ENCODE measurements at regions not wholly inside any gene's neighbourhood (a gene's known extent, or its start where the extent isn't known, plus 50 kb on each side); places are given as distances from the start of the nearest gene placed in this dataset.
A peak's percentile ranks its signal among the peaks of the same experiment; 100 is the strongest.

GRCh38 chr17:71330099-71330375 lies 790.8 kb upstream of the SOX9 start:
- Mint-ChIP-seq H3K36me3 (no peaks in the 10 kb centered on the region), H3K27ac (no peak overlapping the region), H3K9me3 (peaks cover under 1 to 7% (median 6%) of the 10 kb centered on the region in 3 donors), H3K27me3 (no peaks in the 10 kb centered on the region), H3K4me1 (no peaks in the 10 kb centered on the region), H3K4me3 (peak overlapping the region in 1 of 4 donors; percentile 11)

GRCh38 chr17:71331754-71332325 lies 789.0 kb upstream of the SOX9 start:
- Mint-ChIP-seq H3K27me3 (no peaks in the 10 kb centered on the region), H3K4me3 (no peak overlapping the region), H3K36me3 (no peaks in the 10 kb centered on the region), H3K4me1 (no peaks in the 10 kb centered on the region), H3K9me3 (peaks cover 3 to 10% (median 3%) of the 10 kb centered on the region in 3 donors), H3K27ac (no peak overlapping the region)

GRCh38 chr17:71334048-71334751 lies 786.6 kb upstream of the SOX9 start:
- H3K27me3 Mint-ChIP-seq = no peaks in the 10 kb centered on the region
- peaks cover 3 to 6% (median 3%) of the 10 kb centered on the region in 3 donors for H3K9me3 Mint-ChIP-seq
- H3K36me3 Mint-ChIP-seq = no peaks in the 10 kb centered on the region
- no peak overlapping the region for H3K4me3 Mint-ChIP-seq
- no peaks in the 10 kb centered on the region for H3K4me1 Mint-ChIP-seq
- no peak overlapping the region for H3K27ac Mint-ChIP-seq

DNA sequence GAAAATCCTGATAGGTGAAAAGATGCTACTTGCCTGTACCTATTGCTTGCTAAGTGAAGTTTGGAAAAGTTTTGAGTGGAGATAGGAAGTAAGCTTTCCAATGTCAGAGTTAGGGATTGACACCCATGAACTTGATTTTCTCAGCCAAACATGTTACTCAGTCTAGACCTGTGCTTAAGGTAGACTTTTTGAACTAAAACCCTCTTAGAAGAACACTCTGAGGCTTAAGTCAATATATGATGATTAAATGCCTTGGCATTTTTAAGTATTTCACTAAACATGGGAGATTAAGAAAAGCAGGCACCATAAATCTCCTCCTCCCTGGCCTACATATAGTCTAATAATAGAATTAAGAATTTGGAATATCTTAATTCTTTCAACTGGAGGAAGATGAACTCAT lies 785.6 kb upstream of the SOX9 start:
- Mint-ChIP-seq H3K4me3 (no peak overlapping the region), H3K36me3 (no peaks in the 10 kb centered on the region), H3K27ac (no peak overlapping the region), H3K9me3 (peaks cover 0 to 6% (median 3%) of the 10 kb centered on the region in 3 donors), H3K4me1 (no peaks in the 10 kb centered on the region), H3K27me3 (no peaks in the 10 kb centered on the region)

DNA sequence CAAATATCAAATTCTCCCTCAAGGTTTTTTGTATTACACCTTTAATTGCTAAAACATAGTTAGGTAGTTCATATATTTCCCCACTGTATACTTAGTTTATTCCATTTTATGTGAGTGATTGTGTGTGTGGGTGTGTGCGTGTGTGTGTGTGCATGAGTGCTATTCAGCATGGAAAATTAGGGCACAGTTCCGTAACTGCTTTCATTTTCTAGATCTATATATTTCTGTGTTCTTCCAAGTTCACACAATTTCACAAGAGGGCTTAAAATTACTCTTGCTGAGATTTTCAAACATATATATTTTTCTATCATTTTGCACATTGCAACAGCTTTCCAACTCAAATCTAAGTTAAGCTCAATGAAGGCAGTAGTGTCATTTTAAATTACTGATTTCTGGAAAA lies 782.9 kb upstream of the SOX9 start:
- no peaks in the 10 kb centered on the region for H3K27me3 Mint-ChIP-seq
- H3K9me3 Mint-ChIP-seq = peaks cover 0 to 8% (median 3%) of the 10 kb centered on the region in 3 donors
- no peak overlapping the region for H3K4me3 Mint-ChIP-seq
- no peak overlapping the region for H3K27ac Mint-ChIP-seq
- no peaks in the 10 kb centered on the region for H3K36me3 Mint-ChIP-seq
- H3K4me1 Mint-ChIP-seq = no peaks in the 10 kb centered on the region

DNA sequence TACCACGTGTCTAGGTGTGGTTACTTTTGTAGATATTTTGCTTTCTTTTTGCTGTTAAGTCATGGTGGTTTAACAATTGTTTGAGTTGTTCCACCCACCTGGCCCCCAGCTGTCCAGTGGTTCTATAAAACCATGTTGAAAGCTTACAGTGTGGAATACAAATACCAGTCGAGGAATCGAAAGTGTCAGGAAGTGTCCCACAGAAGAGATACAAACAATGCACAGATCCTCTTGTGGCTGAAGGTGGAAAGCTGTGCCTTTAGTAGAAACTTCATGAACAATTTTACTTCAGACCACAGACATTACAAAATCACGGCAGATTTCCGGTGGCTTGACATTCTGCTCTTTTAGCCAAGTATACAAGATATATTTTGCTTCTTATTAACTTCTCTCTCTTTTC lies 782.4 kb upstream of the SOX9 start:
- H3K9me3 Mint-ChIP-seq = peaks cover 0 to 8% (median 3%) of the 10 kb centered on the region in 3 donors
- H3K27me3 Mint-ChIP-seq = no peaks in the 10 kb centered on the region
- no peaks in the 10 kb centered on the region for H3K4me1 Mint-ChIP-seq
- H3K27ac Mint-ChIP-seq = no peak overlapping the region
- no peak overlapping the region for H3K4me3 Mint-ChIP-seq
- H3K36me3 Mint-ChIP-seq = no peaks in the 10 kb centered on the region

DNA sequence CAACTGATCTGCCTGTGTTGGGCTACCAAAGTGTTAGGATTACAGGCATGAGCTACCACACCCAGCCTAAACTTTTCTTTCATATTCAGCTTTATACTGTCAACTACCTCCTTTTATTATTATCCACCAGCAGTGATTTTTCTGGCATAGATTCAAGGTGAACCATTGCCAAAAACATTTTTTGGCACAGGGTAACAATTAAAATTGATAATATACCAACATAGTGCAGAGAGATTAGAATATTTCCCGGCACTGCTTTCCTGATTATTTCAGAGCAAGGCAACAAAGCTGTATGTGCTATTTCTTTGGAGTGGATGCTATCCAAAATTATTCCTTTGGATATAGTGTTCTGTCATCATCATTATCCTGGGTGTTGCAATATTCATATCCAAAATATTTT lies 781.6 kb upstream of the SOX9 start:
- Mint-ChIP-seq H3K4me1 (no peaks in the 10 kb centered on the region), H3K27me3 (no peaks in the 10 kb centered on the region), H3K27ac (no peak overlapping the region), H3K4me3 (no peak overlapping the region), H3K36me3 (no peaks in the 10 kb centered on the region), H3K9me3 (peaks cover 0 to 8% (median 3%) of the 10 kb centered on the region in 3 donors)

DNA sequence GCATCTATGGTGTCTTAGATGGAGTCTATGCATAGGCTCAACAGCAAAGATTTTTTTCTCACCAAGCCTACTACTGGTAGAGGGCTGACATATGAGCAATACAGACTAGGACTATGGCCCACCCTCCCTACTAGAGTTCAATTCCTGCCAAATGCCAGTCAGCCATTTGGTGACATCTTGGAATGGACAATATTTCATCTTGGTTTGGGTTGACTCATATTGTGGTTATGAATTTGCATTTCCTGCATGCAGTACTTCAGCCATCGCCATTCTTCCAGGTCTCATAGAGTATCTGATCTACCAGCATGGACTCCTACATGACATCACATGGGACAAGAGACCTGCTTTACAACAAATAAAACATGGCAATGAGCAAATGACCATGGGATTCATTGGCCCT lies 778.1 kb upstream of the SOX9 start:
- peaks cover 2 to 5% (median 5%) of the 10 kb centered on the region in 3 donors for H3K9me3 Mint-ChIP-seq
- no peak overlapping the region for H3K27ac Mint-ChIP-seq
- no peak overlapping the region for H3K4me3 Mint-ChIP-seq
- no peaks in the 10 kb centered on the region for H3K4me1 Mint-ChIP-seq
- no peaks in the 10 kb centered on the region for H3K27me3 Mint-ChIP-seq
- no peaks in the 10 kb centered on the region for H3K36me3 Mint-ChIP-seq

DNA sequence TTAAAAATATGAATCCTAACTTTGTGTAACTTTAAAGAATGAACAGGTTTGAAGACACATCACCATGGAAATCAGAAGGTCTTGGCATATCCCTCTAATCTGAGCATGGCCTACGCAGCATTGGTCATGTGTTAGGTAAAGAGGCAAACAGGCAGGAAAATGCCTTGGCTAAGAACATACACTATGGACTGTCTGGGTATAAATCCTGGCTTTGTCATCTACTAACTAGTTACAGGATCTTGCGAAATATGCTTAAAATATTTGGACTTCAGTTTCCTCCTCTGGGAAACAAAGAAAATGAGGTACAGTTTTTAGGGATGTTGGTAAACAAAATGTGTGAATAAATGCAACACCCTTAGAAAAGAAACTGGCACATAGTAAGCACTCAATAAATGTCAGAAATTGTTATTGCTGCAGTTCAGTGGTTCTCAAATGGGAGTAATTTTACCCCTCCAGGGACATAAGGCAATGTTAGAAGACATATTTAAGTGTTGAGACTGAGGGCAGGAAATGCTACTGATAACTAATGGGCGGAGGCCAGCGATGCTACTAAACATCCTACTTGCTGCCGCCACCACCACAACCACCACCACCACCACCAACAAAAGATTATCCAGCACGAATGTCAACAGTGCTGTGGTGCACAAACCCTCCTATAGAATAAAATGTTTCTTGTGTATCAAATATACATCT lies 770.8 kb upstream of the SOX9 start:
- Mint-ChIP-seq H3K4me3 (no peak overlapping the region), H3K27ac (no peak overlapping the region), H3K36me3 (no peaks in the 10 kb centered on the region), H3K27me3 (no peaks in the 10 kb centered on the region), H3K9me3 (peaks cover 5 to 11% (median 10%) of the 10 kb centered on the region in 3 donors), H3K4me1 (no peaks in the 10 kb centered on the region)

DNA sequence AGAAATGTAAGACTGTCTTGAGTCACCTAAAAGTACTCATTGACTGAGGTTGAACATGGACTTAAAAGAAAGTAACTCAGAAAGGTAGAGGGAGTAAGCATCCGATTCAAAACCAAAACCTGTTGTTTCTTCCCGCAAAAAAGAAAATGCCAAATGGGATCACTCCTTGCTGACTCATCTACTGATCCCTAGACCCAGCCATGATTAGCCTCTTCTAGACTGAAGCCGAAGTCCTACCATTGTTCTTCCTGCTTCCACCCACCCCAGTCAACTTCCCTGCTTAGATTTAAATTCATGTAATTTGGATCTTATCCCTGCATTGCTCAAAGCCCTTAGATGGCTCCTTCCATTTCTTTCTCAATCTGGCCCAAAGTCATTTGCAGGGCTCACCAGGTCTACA lies 760.5 kb upstream of the SOX9 start:
- Mint-ChIP-seq H3K27ac (no peak overlapping the region), H3K36me3 (no peaks in the 10 kb centered on the region), H3K4me1 (no peaks in the 10 kb centered on the region), H3K9me3 (peaks cover 0 to 15% (median 15%) of the 10 kb centered on the region in 3 donors), H3K27me3 (no peaks in the 10 kb centered on the region), H3K4me3 (no peak overlapping the region)

DNA sequence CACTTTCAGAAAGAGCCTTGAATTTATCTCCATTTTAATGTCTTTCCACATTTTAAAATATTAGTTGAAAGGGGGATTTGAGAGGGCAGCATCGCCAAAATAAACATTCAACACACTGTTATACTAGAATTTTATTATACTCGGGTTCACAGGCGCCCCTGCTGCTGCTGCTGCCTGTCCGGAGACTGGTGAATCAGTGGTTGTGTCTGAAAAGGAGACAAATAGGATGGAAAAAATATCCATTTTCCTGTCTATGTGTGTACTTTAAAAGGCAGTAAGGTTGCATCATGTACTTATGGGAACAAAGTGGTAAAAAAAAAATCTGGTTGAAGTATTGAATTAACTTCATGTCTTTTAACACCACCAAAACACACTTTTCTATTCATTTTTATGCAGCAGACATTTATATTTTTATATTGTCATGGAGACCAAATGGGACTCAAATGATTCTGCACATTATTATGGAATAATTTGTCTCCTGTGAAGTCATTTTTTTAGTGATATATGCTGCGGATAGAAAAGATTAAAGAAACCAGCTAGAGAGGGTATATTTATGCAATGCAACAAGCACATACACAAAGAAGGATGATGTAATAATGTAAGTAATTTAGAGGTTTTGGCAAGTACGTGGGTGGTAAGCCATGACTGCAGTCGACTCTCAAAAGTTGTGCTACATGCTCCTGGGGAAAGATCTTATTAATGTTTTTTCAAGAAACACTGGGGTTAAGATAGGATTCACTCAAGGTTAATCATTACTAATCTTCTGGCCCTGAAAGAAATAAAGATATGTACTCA lies 759.0 kb upstream of the SOX9 start:
- Mint-ChIP-seq H3K9me3 (peaks cover 0 to 15% (median 15%) of the 10 kb centered on the region in 3 donors), H3K27ac (no peak overlapping the region), H3K4me3 (no peak overlapping the region), H3K4me1 (no peaks in the 10 kb centered on the region), H3K36me3 (no peaks in the 10 kb centered on the region), H3K27me3 (no peaks in the 10 kb centered on the region)

GRCh38 chr17:71363661-71364060 lies 757.2 kb upstream of the SOX9 start:
- Mint-ChIP-seq H3K9me3 (peaks cover 0 to 15% (median 14%) of the 10 kb centered on the region in 3 donors), H3K27me3 (no peaks in the 10 kb centered on the region), H3K4me1 (no peaks in the 10 kb centered on the region), H3K27ac (no peak overlapping the region), H3K4me3 (no peak overlapping the region), H3K36me3 (no peaks in the 10 kb centered on the region)

- Mint-ChIP-seq H3K9me3 (peaks cover 0 to 7% (median 2%) of the 10 kb centered on the region in 3 donors), H3K4me3 (no peak overlapping the region), H3K36me3 (no peaks in the 10 kb centered on the region), H3K27ac (no peak overlapping the region), H3K27me3 (no peaks in the 10 kb centered on the region), H3K4me1 (no peaks in the 10 kb centered on the region)
These were observed 749.0 kb upstream of the SOX9 start for GRCh38 chr17:71371809-71372208.

- Mint-ChIP-seq H3K4me3 (no peak overlapping the region), H3K9me3 (peaks cover 2 to 11% (median 5%) of the 10 kb centered on the region in 3 donors), H3K36me3 (no peaks in the 10 kb centered on the region), H3K4me1 (no peaks in the 10 kb centered on the region), H3K27ac (no peak overlapping the region), H3K27me3 (no peaks in the 10 kb centered on the region)
These were observed 744.9 kb upstream of the SOX9 start for GRCh38 chr17:71375948-71376347.

GRCh38 chr17:71376933-71377332 lies 743.9 kb upstream of the SOX9 start:
- no peaks in the 10 kb centered on the region for H3K27me3 Mint-ChIP-seq
- no peaks in the 10 kb centered on the region for H3K4me1 Mint-ChIP-seq
- peaks cover 2 to 11% (median 5%) of the 10 kb centered on the region in 3 donors for H3K9me3 Mint-ChIP-seq
- H3K36me3 Mint-ChIP-seq = no peaks in the 10 kb centered on the region
- H3K27ac Mint-ChIP-seq = no peak overlapping the region
- H3K4me3 Mint-ChIP-seq = no peak overlapping the region

All from IgD-negative memory B cell (primary cell).